GM21576 (cell line): ENCODE measurements at regions not wholly inside any gene's neighbourhood (a gene's known extent, or its start where the extent isn't known, plus 50 kb on each side); places are given as distances from the start of the nearest gene placed in this dataset.

Experiments used
- ATAC-seq: cut with Tn5 transposase; IDR thresholded peaks from one replicate; pipeline ENCODE4 v1.9.1; 2021; ENCODE audit warnings: mild to moderate bottlenecking, moderate library complexity; ENCODE audit not compliant: unreplicated experiment

GRCh38 chr2:160940699-160941098 lies 219.5 kb upstream of the TANK start:
- ATAC-seq = peak; percentile 93

GRCh38 chr2:160941290-160941846 lies 218.9 kb upstream of the TANK start:
- peak; percentile 11 for ATAC-seq

- no peak for ATAC-seq
Observed at GRCh38 chr2:160942476-160943142, 217.6 kb upstream of the TANK start.

- no peak for ATAC-seq
Observed at GRCh38 chr2:160943414-160943813, 216.8 kb upstream of the TANK start.

- no peak for ATAC-seq
Observed at GRCh38 chr2:160952464-160953254, 207.6 kb upstream of the TANK start.

- ATAC-seq = no peak
Observed at GRCh38 chr2:160955578-160955977, 204.7 kb upstream of the TANK start.

- ATAC-seq = no peak
Observed at GRCh38 chr2:160956243-160956802, 203.9 kb upstream of the TANK start.

- ATAC-seq = no peak
Observed at GRCh38 chr2:160963957-160964356, 196.3 kb upstream of the TANK start.

GRCh38 chr2:160967523-160967922 lies 192.7 kb upstream of the TANK start:
- no peak for ATAC-seq

GRCh38 chr2:160968183-160968582 lies 192.0 kb upstream of the TANK start:
- no peak for ATAC-seq

- ATAC-seq = no peak
Observed at GRCh38 chr2:160970052-160970965, 189.9 kb upstream of the TANK start.

GRCh38 chr2:160973991-160974390 lies 186.2 kb upstream of the TANK start:
- ATAC-seq = no peak

GRCh38 chr2:160974803-160975202 lies 185.4 kb upstream of the TANK start:
- ATAC-seq = no peak

- ATAC-seq = no peak
Observed at GRCh38 chr2:160976797-160977196, 183.4 kb upstream of the TANK start.

- ATAC-seq = no peak
Observed at GRCh38 chr2:160977376-160977775, 182.9 kb upstream of the TANK start.

- ATAC-seq = no peak
Observed at GRCh38 chr2:160977854-160978253, 182.4 kb upstream of the TANK start.

- no peak for ATAC-seq
Observed at GRCh38 chr2:160984426-160985077, 175.7 kb upstream of the TANK start.

GRCh38 chr2:160989778-160990177 lies 170.4 kb upstream of the TANK start:
- no peak for ATAC-seq

GRCh38 chr2:160993654-160994061 lies 166.6 kb upstream of the TANK start:
- ATAC-seq = no peak
